GM11168 (cell line): ENCODE measurements at regions not wholly inside any gene's neighbourhood (a gene's known extent, or its start where the extent isn't known, plus 50 kb on each side); places are given as distances from the start of the nearest gene placed in this dataset.

Experiments used
- in situ Hi-C: fragments of 300-500 bp; cut with MboI; formaldehyde crosslinking; loops from one replicate; pipeline ENCODE4 v1.12.0; 2022; ENCODE audit warnings: low sequenced_read_pairs; ENCODE audit not compliant: unreplicated experiment

GRCh38 chr7:22569586-22570321, 69.8 kb upstream of the STEAP1B start:
- in situ Hi-C loops = loop anchor here (10.0 kb wide), 1 partner anchor 485 kb away; no protein-coding TSS in a partner anchor

- in situ Hi-C loops = loop anchor here (10.0 kb wide), 1 partner anchor 488 kb away; no protein-coding TSS in a partner anchor
These were observed 66.6 kb upstream of the STEAP1B start for GRCh38 chr7:22566592-22566991.

DNA sequence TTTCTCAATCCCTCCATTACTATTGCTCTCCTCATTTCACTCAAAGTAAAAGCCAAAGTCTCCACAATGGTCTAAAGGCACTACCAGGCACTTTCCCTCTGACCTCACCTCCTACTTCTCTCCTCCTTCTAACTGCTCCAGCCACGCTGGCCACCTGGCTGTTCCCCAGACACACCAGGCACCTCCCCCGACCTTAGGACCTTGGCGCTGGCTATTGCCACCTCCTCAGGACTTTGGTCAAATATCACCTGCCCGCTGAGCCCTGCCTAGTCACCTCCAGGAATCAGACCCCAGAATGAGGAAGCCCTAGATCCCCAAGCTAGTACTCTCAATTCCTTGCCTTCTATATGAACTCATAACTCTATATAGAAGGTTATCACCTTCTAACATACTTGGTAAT, 66.2 kb upstream of the STEAP1B start:
- in situ Hi-C loops = loop anchor here (10.0 kb wide), 1 partner anchor 489 kb away; no protein-coding TSS in a partner anchor

DNA sequence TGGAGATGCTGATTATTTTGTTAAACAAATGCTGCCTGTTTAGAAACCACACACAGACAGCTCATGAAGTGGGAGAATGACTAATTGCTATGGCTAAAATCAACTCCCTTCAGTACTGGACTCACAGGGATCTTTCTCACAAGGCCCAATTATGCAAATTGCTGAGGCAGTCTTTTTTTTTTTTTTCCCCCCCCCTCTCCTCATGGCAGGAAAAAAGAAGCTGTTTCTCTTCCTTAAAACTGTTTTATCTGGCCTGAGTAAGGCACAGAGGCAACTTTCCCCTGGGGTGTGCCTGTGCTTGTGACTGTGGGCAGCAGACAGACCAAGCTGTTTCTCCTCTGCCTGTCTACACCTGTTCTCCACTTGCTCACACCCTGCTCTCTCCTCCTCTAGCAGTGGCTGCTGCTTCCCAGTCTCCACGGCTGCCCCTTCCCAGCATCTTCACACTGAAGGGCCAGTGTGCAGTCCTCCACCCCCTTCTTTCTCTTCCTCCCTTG, 65.4 kb upstream of the STEAP1B start:
- in situ Hi-C loops = loop anchor here (10.0 kb wide), 1 partner anchor 489 kb away; no protein-coding TSS in a partner anchor

DNA sequence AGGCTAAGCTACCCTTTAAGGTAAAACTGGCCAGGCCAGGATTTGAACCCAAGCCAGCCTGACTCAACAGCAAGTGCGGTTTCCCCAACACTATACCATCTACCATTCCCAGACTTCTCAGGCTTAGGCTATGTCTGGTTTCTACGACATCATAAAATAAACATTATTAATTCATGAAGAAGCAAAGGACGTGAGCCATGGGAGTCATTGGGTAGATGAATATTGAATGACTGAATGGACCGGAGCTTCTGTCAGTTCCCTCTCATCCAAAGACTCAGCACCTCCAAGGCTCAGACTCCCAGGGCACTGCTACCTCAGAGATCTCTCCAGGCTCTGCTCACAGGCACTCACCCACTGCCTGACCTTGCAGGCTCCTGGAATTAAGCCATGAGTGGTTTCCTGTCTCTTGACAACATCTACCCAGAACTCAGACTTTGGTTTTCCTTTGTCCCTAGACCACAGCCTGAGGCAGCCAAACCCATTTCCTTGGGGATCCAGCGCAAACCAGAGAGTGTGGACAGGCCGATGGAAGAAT, 64.6 kb upstream of the STEAP1B start:
- in situ Hi-C loops = loop anchor here (5.0 to 10.0 kb wide), 2 partner anchors 163 to 490 kb away; partner anchors contain the start of gene IL6

GRCh38 chr7:22563621-22564241, 63.7 kb upstream of the STEAP1B start:
- in situ Hi-C loops = loop anchor here (5.0 to 10.0 kb wide), 2 partner anchors 164 to 491 kb away; partner anchors contain the start of gene IL6

GRCh38 chr7:22563032-22563501, 63.1 kb upstream of the STEAP1B start:
- in situ Hi-C loops = loop anchor here (5.0 to 10.0 kb wide), 2 partner anchors 164 to 492 kb away; partner anchors contain the start of gene IL6

DNA sequence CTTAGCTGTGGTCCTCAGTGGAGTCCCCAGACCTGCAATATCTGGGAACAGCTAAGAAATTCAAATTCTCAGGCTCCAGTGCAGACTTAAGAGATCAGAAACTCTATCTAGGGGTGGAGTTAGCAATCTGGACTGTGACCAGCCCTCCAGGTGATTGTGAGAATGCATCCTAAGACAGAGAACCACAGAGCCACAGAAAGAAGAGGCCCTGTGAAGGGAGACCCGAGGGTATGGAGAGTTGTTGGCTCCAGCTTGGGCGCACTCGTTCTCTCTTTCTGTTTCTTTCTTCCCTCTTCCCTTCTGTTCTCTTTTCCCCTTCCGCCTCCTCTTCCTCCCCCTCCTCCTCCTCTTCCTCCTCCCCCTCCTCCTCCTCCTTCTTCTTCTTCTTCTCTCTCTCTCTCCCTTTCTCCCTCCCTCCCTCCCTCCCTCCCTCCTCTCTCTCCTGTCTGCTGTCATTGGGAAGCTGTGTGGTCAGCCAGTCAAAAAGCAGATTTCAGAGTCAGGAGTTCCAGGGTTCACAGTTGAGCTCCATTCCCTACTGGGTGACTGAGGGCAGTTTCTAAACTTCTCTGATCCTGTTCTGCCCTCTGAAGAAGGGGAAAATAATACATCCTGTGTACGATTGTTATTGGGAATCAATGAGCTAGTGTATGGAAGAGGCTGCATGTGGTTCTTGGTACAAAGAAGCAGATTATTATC, 62.1 kb upstream of the STEAP1B start:
- in situ Hi-C loops = loop anchor here (5.0 to 10.0 kb wide), 2 partner anchors 165 to 493 kb away; partner anchors contain the start of gene IL6

DNA sequence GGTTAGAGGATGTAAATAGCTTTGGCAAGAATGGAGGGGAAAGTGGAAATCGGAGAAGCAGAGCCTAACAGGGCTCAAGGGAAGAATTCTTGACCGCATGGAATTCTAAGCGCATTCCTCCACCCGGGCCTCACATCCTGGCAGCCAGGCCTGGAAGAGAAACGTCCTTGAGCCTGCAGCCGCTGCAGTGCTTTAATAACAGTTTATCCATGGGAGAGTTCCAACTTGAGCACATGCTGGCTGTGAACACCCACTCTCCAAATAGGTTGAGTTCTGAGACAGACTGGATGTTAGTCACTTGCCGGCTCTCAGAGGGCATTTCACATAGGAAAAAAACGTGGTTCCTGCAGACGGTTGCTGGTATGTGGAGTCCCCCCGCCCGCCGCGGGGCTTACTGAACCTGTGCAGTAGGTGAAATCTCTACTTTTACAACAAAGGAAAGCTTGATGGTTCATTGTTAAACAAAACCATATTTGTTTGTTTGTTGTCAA, 61.4 kb upstream of the STEAP1B start:
- in situ Hi-C loops = loop anchor here (5.0 to 10.0 kb wide), 2 partner anchors 166 to 493 kb away; partner anchors contain the start of gene IL6

- in situ Hi-C loops = loop anchor here (5.0 to 10.0 kb wide), 2 partner anchors 167 to 495 kb away; partner anchors contain the start of gene IL6
These were observed 60.0 kb upstream of the STEAP1B start for GRCh38 chr7:22559829-22560489.

DNA sequence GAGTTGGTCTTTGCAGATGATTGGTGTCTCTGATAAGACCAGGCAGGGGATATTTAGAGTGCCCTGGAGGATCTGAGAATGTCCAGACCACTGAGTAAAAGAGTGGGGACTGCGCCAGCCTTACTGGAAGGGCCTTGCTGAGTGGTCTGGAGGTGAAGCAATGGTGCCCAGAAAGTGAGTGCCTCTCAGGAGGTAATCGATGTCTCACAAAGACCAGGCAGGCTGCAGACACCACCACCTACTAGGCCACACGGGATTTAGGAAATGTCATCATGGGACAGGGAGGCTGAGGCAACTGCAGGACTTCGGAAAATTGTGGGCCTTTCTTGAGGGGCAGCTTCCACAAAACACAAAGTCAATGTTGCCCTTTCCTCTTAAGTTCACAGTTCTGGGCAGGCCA, 57.2 kb upstream of the STEAP1B start:
- in situ Hi-C loops = no loop called here

- in situ Hi-C loops = no loop called here
These were observed 55.5 kb upstream of the STEAP1B start for GRCh38 chr7:22555476-22555875.

DNA sequence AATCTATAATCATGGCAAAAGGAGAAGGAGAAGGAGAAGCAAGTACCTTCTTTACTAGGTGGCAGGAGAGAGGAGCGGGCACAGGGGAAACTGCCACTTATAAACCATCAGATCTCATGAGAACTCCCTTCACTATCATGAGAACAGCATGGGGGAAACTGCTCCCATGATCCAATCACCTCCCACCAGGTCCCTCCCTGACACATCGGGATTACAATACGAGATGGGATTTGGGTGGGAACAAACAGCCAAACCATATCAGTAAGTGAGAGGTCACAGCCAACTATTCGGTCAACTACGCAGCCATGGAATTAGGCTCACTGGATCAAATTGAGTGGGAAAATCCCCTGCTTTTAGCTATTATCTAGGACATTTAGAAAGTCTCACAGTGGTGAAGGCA, 54.2 kb upstream of the STEAP1B start:
- in situ Hi-C loops = no loop called here

DNA sequence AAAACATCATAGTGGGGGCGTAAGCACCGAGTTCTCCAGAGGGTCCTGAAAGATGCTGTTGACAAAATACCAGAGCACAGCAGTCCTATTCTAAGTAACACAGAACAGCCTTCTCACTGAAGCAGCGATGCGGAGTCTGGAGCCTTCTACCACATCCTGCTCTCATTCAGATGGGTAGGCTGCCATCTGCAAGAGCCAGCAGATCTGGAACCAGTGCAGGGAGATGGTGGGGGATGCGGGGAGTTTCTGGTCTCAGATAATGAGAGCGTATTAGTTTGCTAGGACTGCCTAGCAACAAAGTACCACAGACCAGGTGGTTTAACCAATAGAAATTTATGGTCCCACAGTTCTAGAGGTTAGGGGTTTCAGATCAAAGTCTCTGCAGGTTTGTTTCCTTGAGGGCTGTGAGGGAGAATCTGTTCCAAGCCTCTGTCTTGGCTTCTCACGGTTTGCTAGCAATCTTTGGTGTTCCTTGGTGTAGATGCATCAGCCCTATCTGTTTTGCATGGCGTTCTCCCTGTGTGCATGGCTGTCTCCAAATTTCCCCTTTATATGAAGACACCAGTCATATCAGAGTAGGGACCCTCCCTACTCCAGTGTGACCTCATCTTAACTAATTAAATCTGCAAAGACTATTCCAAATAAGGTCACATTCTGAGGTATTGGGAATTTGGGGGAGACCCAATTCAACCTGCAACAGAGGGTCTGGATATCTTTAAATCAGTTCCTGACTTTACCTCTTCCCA, 52.0 kb upstream of the STEAP1B start:
- in situ Hi-C loops = no loop called here

DNA sequence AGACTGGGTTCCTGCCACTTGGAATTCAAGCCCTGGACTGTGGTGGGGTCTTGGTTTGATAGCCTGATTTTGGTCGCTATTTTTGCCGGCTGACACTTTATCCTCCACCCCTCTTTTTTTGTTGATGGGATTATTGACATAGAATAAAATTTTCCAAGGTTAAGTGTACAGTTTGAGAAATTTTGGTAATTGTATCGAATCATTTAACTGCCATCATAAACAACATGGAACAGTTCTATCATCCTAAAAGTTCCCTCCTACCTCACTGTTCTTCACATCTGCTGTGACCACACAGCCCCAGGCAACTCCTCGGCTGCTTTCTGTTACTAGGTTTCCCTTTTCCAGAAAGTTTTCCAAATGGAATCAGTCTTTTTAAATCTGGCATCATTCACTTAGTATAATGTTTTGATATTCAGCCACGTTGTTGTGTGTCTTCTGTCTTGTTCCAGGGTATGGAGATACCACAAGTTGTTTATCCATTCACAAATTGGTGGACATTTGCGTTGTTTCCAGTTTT, 50.6 kb upstream of the STEAP1B start:
- in situ Hi-C loops = no loop called here

- in situ Hi-C loops = no loop called here
These were observed 49.9 kb upstream of the STEAP1B start for GRCh38 chr7:22549667-22550513.
